HEK293 (cell line): ENCODE measurements at regions not wholly inside any gene's neighbourhood (a gene's known extent, or its start where the extent isn't known, plus 50 kb on each side); places are given as distances from the start of the nearest gene placed in this dataset.

ENCODE experiments used
- CTCF ChIA-PET: fragments of 350-600 bp; formaldehyde crosslinking; extraction: SDS; loops from one replicate; lab custom pipeline; 2021; ENCODE audit warnings: antibody characterized with exemption; lab: Yijun Ruan, JAX
- POLR2A ChIA-PET: fragments of 300-600 bp; formaldehyde crosslinking; extraction: SDS; loops from one replicate; lab custom pipeline; 2020; ENCODE audit warnings: antibody characterized with exemption, inconsistent platforms; lab: Yijun Ruan, JAX
- H3K27ac ChIP-seq: fragments of 200-500 bp; sonication (Bioruptor generic); 2 replicates; pipeline ENCODE4 v1.5.1; 2014; ENCODE audit warnings: low read depth, low read length, control low read depth, inconsistent platforms; ENCODE audit errors: extremely low read depth
- H3K36me3 ChIP-seq, 2 experiments: fragments of 200-500 bp in 1 of 2; sonication (Bioruptor generic) in 1 of 2; 1 replicate in 1 of 2; 2 replicates in 1 of 2; pipeline ENCODE4 v1.5.1; 2014 to 2017; ENCODE audit warnings: inconsistent platforms in 2 of 2, low read length in 2 of 2; ENCODE audit not compliant: control insufficient read depth in 2 of 2, insufficient read depth in 1 of 2
- H3K4me1 ChIP-seq: fragments of 200-500 bp; sonication (Bioruptor generic); 2 replicates; pipeline ENCODE4 v1.5.1; 2014; ENCODE audit warnings: mild to moderate bottlenecking, low read length, inconsistent platforms; ENCODE audit not compliant: control insufficient read depth, insufficient read depth
- H3K4me3 ChIP-seq: 2 replicates; pipeline ENCODE4 v1.5.1; 2011; ENCODE audit warnings: low read depth, mild to moderate bottlenecking, control low read depth, low read length, moderate library complexity
- H3K9me3 ChIP-seq: fragments of 200-500 bp; sonication (Bioruptor generic); 2 replicates; pipeline ENCODE4 v1.5.1; 2014; ENCODE audit warnings: low read depth, low read length, inconsistent platforms; ENCODE audit not compliant: control insufficient read depth, insufficient read depth
- BCL11B ChIP-seq: fragments of 450-650 bp; formaldehyde crosslinking; IDR thresholded peaks from 2 replicates; pipeline ENCODE4 v1.5.1; 2016; ENCODE audit warnings: low read depth, missing biosample characterization, missing genetic modification characterization
- BCL6B ChIP-seq: fragments of 450-650 bp; formaldehyde crosslinking; IDR thresholded peaks from 2 replicates; pipeline ENCODE4 v1.5.1; 2017; ENCODE audit warnings: missing biosample characterization, missing genetic modification characterization
- GLIS2 ChIP-seq: fragments of 450-650 bp; formaldehyde crosslinking; IDR thresholded peaks from 2 replicates; pipeline ENCODE4 v1.5.1; 2016; ENCODE audit warnings: missing biosample characterization, missing genetic modification characterization
- HOXD13 ChIP-seq: sonication (generic); formaldehyde crosslinking; IDR thresholded peaks from 2 replicates; pipeline ENCODE4 v1.8.0; 2022; ENCODE audit warnings: missing genetic modification reagents, borderline replicate concordance
- YY1 ChIP-seq: fragments of 450-650 bp; formaldehyde crosslinking; IDR thresholded peaks from 2 replicates; pipeline ENCODE4 v1.5.1; 2018; ENCODE audit warnings: missing biosample characterization, missing genetic modification characterization
- ZEB2 ChIP-seq: fragments of 450-650 bp; formaldehyde crosslinking; IDR thresholded peaks from 2 replicates; pipeline ENCODE4 v1.5.1; 2016; ENCODE audit warnings: missing biosample characterization, missing genetic modification characterization
- ZIC2 ChIP-seq: fragments of 450-650 bp; formaldehyde crosslinking; IDR thresholded peaks from 2 replicates; pipeline ENCODE4 v1.5.1; 2016; ENCODE audit warnings: missing biosample characterization, missing genetic modification characterization
- ZNF174 ChIP-seq: fragments of 450-650 bp; formaldehyde crosslinking; IDR thresholded peaks from 2 replicates; pipeline ENCODE4 v1.5.0; 2017; ENCODE audit warnings: missing biosample characterization, mild to moderate bottlenecking, missing genetic modification characterization
- ZNF18 ChIP-seq: fragments of 450-650 bp; formaldehyde crosslinking; IDR thresholded peaks from 2 replicates; pipeline ENCODE4 v1.5.1; 2016; ENCODE audit warnings: missing biosample characterization, missing genetic modification characterization
- ZNF248 ChIP-seq: fragments of 450-650 bp; formaldehyde crosslinking; IDR thresholded peaks from 2 replicates; pipeline ENCODE4 v1.5.1; 2017; ENCODE audit warnings: missing biosample characterization, missing genetic modification characterization
- ZNF274 ChIP-seq, 2 experiments: fragments of 200-500 bp in 1 of 2; fragments of 450-650 bp in 1 of 2; sonication (Bioruptor generic) in 1 of 2; formaldehyde crosslinking in 1 of 2; IDR thresholded peaks; 2 replicates each; pipeline versions ENCODE4 v1.5.1 to v1.6.1; 2014 to 2016; ENCODE audit warnings: borderline replicate concordance in 1 of 2, inconsistent platforms in 1 of 2, low read length in 1 of 2, missing biosample characterization in 1 of 2, missing genetic modification characterization in 1 of 2
- ZNF280C ChIP-seq: fragments of 450-650 bp; formaldehyde crosslinking; IDR thresholded peaks from 2 replicates; pipeline ENCODE4 v1.5.1; 2016; ENCODE audit warnings: missing biosample characterization, missing genetic modification characterization
- ZNF433 ChIP-seq: fragments of 450-650 bp; formaldehyde crosslinking; IDR thresholded peaks from 2 replicates; pipeline ENCODE4 v1.5.1; 2016; ENCODE audit warnings: missing biosample characterization, missing genetic modification characterization, low read depth
- ZNF514 ChIP-seq: fragments of 450-650 bp; formaldehyde crosslinking; IDR thresholded peaks from 2 replicates; pipeline ENCODE4 v1.5.1; 2016; ENCODE audit warnings: missing biosample characterization, missing genetic modification characterization
- ZNF518A ChIP-seq: fragments of 450-650 bp; formaldehyde crosslinking; conservative IDR thresholded peaks from 2 replicates; pipeline ENCODE4 v1.5.1; 2016; ENCODE audit warnings: low read depth, missing biosample characterization, missing genetic modification characterization
- ZNF529 ChIP-seq: fragments of 450-650 bp; formaldehyde crosslinking; IDR thresholded peaks from 2 replicates; pipeline ENCODE4 v1.5.1; 2017; ENCODE audit warnings: missing genetic modification characterization, missing biosample characterization; ENCODE audit not compliant: insufficient replicate concordance
- ZNF558 ChIP-seq: fragments of 450-650 bp; formaldehyde crosslinking; IDR thresholded peaks from 2 replicates; pipeline ENCODE4 v1.5.1; 2016; ENCODE audit warnings: missing biosample characterization, missing genetic modification characterization
- ZNF610 ChIP-seq: fragments of 450-650 bp; formaldehyde crosslinking; IDR thresholded peaks from 2 replicates; pipeline ENCODE4 v1.5.1; 2016; ENCODE audit warnings: missing biosample characterization, missing genetic modification characterization, borderline replicate concordance
- ZNF621 ChIP-seq: fragments of 450-650 bp; formaldehyde crosslinking; IDR thresholded peaks from 2 replicates; pipeline ENCODE4 v1.5.1; 2017; ENCODE audit warnings: missing biosample characterization, missing genetic modification characterization
- ZNF747 ChIP-seq: fragments of 450-650 bp; formaldehyde crosslinking; IDR thresholded peaks from 2 replicates; pipeline ENCODE4 v1.5.1; 2016; ENCODE audit warnings: missing biosample characterization, missing genetic modification characterization
- ZNF791 ChIP-seq: fragments of 450-650 bp; formaldehyde crosslinking; IDR thresholded peaks from 2 replicates; pipeline ENCODE4 v1.5.1; 2016; ENCODE audit warnings: missing biosample characterization, missing genetic modification characterization
- ZNF792 ChIP-seq: fragments of 450-650 bp; formaldehyde crosslinking; IDR thresholded peaks from 2 replicates; pipeline ENCODE4 v1.5.1; 2016; ENCODE audit warnings: missing biosample characterization, missing genetic modification characterization
- ZSCAN23 ChIP-seq: fragments of 450-650 bp; formaldehyde crosslinking; IDR thresholded peaks from 2 replicates; pipeline ENCODE4 v1.5.1; 2016; ENCODE audit warnings: missing biosample characterization, missing genetic modification characterization

- ChIA-PET POLR2A (no interaction called here), CTCF (no interaction called here)
- H3K36me3 ChIP-seq: no peaks in the 10 kb centered on the region
- H3K9me3 ChIP-seq: no peaks in the 10 kb centered on the region
- H3K4me1 ChIP-seq: no peaks in the 10 kb centered on the region
- H3K4me3 ChIP-seq: no peak overlapping the region
- TF ChIP-seq ZNF610 (tag by site-specific recombination) (peak; percentile 99), HOXD13 (CRISPR knock-in tag) (no peak), ZNF621 (no peak), ZNF747 (no peak), ZIC2 (tag by site-specific recombination) (peak; percentile 77), ZEB2 (tag by site-specific recombination) (no peak), ZSCAN23 (tag by site-specific recombination) (no peak)
- TF ChIP-seq, all 188 proteins: peak for 2
- no peak overlapping the region for H3K27ac ChIP-seq
Measured at GRCh38 chr5:175365866-175366265, 78.1 kb downstream of the DRD1 start.

GRCh38 chr5:175363300-175363699 lies 80.7 kb downstream of the DRD1 start:
- H3K4me1 ChIP-seq: no peaks in the 10 kb centered on the region
- no peaks in the 10 kb centered on the region for H3K36me3 ChIP-seq
- CTCF ChIA-PET: no interaction called here
- no peak overlapping the region for H3K27ac ChIP-seq
- TF ChIP-seq ZNF610 (tag by site-specific recombination) (no peak), ZNF274 (IDR thresholded peaks at IDR 0.05; ENCODE audit: low read length) (no peak), ZNF274 (tag by site-specific recombination; IDR thresholded peaks at IDR 0.05; ENCODE audit: borderline replicate concordance) (no peak), ZNF518A (tag by site-specific recombination) (no peak), ZNF433 (no peak), ZNF280C (no peak)
- TF ChIP-seq, all 188 proteins: peak for 0
- H3K9me3 ChIP-seq: no peaks in the 10 kb centered on the region
- POLR2A ChIA-PET: no interaction called here
- no peak overlapping the region for H3K4me3 ChIP-seq

- Histone ChIP-seq H3K27ac (no peak overlapping the region), H3K9me3 (no peaks in the 10 kb centered on the region), H3K4me3 (no peak overlapping the region), H3K4me1 (no peaks in the 10 kb centered on the region), H3K36me3 (no peaks in the 10 kb centered on the region)
- ChIA-PET POLR2A (no interaction called here), CTCF (interaction anchor here (0.6 kb wide), 2 partner anchors 98 to 383 kb away, joined by 3 read pairs; no protein-coding TSS in a partner anchor)
- TF ChIP-seq ZNF792 (tag by site-specific recombination): no peak
- TF ChIP-seq ZNF558 (tag by site-specific recombination): no peak
- no peak for TF ChIP-seq GLIS2 (tag by site-specific recombination)
- no peak for TF ChIP-seq ZNF529 (tag by site-specific recombination)
- TF ChIP-seq ZNF514 (tag by site-specific recombination): no peak
- TF ChIP-seq ZNF18 (tag by site-specific recombination): no peak
- TF ChIP-seq BCL11B (tag by site-specific recombination): no peak
- TF ChIP-seq YY1 (tag by site-specific recombination): no peak
- no peak for TF ChIP-seq ZNF248 (tag by site-specific recombination)
- no peak for TF ChIP-seq BCL6B
- no peak for TF ChIP-seq ZNF174 (tag by site-specific recombination)
- TF ChIP-seq ZNF791: no peak
Measured at GRCh38 chr5:175357995-175358394, 86.0 kb downstream of the DRD1 start.
